H9 (cell line): ENCODE measurements at regions not wholly inside any gene's neighbourhood (a gene's known extent, or its start where the extent isn't known, plus 50 kb on each side); places are given as distances from the start of the nearest gene placed in this dataset.
"Not testable (repeated sequence)": the region's sequence is repeated elsewhere in the genome, so short reads cannot be mapped to it uniquely, and the experiment has no call there.

Source experiments
- DNase-seq: peaks from one replicate; pipeline ENCODE4 v3.0.0-alpha.2; 2017
- H2AFZ ChIP-seq: one replicate; pipeline ENCODE4 v1.6.1; 2013; ENCODE audit warnings: mild to moderate bottlenecking, low read length, control low read depth, moderate library complexity
- H2AK5ac ChIP-seq: 2 replicates; pipeline ENCODE4 v1.6.1; 2013; ENCODE audit warnings: low read length, control low read depth, mixed read lengths; ENCODE audit not compliant: insufficient read length
- H2BK120ac ChIP-seq: one replicate; pipeline ENCODE4 v1.6.1; 2013; ENCODE audit warnings: low read depth, mild to moderate bottlenecking, low read length, control low read depth, inconsistent platforms; ENCODE audit not compliant: poor library complexity, severe bottlenecking
- H2BK12ac ChIP-seq: 2 replicates; pipeline ENCODE4 v1.6.1; 2013; ENCODE audit warnings: low read length, control low read depth, mixed read lengths, low read depth; ENCODE audit not compliant: insufficient read length
- H2BK15ac ChIP-seq: 2 replicates; pipeline ENCODE4 v1.6.1; 2013; ENCODE audit warnings: low read depth, low read length, control low read depth
- H2BK20ac ChIP-seq: one replicate; pipeline ENCODE4 v1.6.1; 2013; ENCODE audit warnings: low read depth, mild to moderate bottlenecking, low read length, control low read depth, inconsistent platforms; ENCODE audit not compliant: poor library complexity, severe bottlenecking
- H2BK5ac ChIP-seq: 2 replicates; pipeline ENCODE4 v1.6.1; 2013; ENCODE audit warnings: low read length, control low read depth, mixed read lengths; ENCODE audit not compliant: insufficient read length
- H3K14ac ChIP-seq: 2 replicates; pipeline ENCODE4 v1.6.1; 2013; ENCODE audit warnings: low read length, control low read depth; ENCODE audit not compliant: insufficient read depth
- H3K18ac ChIP-seq: 2 replicates; pipeline ENCODE4 v1.6.1; 2013; ENCODE audit warnings: low read depth, mild to moderate bottlenecking, mixed read lengths, low read length, control low read depth; ENCODE audit not compliant: insufficient read length
- H3K23ac ChIP-seq: 2 replicates; pipeline ENCODE4 v1.6.1; 2013; ENCODE audit warnings: low read length, control low read depth, mixed read lengths, low read depth; ENCODE audit not compliant: insufficient read length
- H3K23me2 ChIP-seq: 2 replicates; pipeline ENCODE4 v1.6.1; 2013; ENCODE audit warnings: low read depth, mild to moderate bottlenecking, mixed read lengths, low read length, control low read depth; ENCODE audit not compliant: insufficient read length, poor library complexity, severe bottlenecking
- H3K27ac ChIP-seq: 2 replicates; pipeline ENCODE4 v1.5.1; 2013; ENCODE audit warnings: low read length, control low read depth, mixed read lengths, low read depth; ENCODE audit not compliant: insufficient read length
- H3K27me3 ChIP-seq: 2 replicates; pipeline ENCODE4 v1.6.1; 2013; ENCODE audit warnings: low read length, control low read depth, inconsistent platforms; ENCODE audit not compliant: insufficient read depth
- H3K4ac ChIP-seq: 2 replicates; pipeline ENCODE4 v1.6.1; 2013; ENCODE audit warnings: low read depth, mild to moderate bottlenecking, control low read depth, inconsistent platforms, low read length, moderate library complexity
- H3K4me1 ChIP-seq: 2 replicates; pipeline ENCODE4 v1.6.1; 2013; ENCODE audit warnings: low read length, control low read depth, inconsistent platforms; ENCODE audit not compliant: insufficient read depth
- H3K4me2 ChIP-seq: 2 replicates; pipeline ENCODE4 v1.6.1; 2013; ENCODE audit warnings: low read length, control low read depth, mixed read lengths; ENCODE audit not compliant: insufficient read length, insufficient read depth
- H3K56ac ChIP-seq: 2 replicates; pipeline ENCODE4 v1.6.1; 2013; ENCODE audit warnings: low read depth, mild to moderate bottlenecking, mixed read lengths, low read length, control low read depth; ENCODE audit not compliant: insufficient read length
- H3K79me1 ChIP-seq: 2 replicates; pipeline ENCODE4 v1.6.1; 2013; ENCODE audit warnings: low read depth, mild to moderate bottlenecking, moderate library complexity, low read length, control low read depth, inconsistent platforms; ENCODE audit not compliant: insufficient read depth, poor library complexity, severe bottlenecking
- H3K79me2 ChIP-seq: 2 replicates; pipeline ENCODE4 v1.6.1; 2013; ENCODE audit warnings: low read length, control low read depth, inconsistent platforms; ENCODE audit not compliant: insufficient read depth
- H3K9ac ChIP-seq: 2 replicates; pipeline ENCODE4 v1.6.1; 2013; ENCODE audit warnings: low read length, control low read depth, mixed read lengths; ENCODE audit not compliant: insufficient read length; ENCODE audit errors: extremely low read depth
- H3K9me3 ChIP-seq: one replicate; pipeline ENCODE4 v1.6.1; 2013; ENCODE audit warnings: low read depth, low read length, inconsistent platforms; ENCODE audit not compliant: control insufficient read depth
- H3T11ph ChIP-seq: one replicate; pipeline ENCODE4 v1.6.1; 2013; ENCODE audit warnings: mild to moderate bottlenecking, low read length, control low read depth, inconsistent platforms
- H4K20me1 ChIP-seq: one replicate; pipeline ENCODE4 v1.6.1; 2013; ENCODE audit not compliant: control insufficient read depth, insufficient read length, insufficient read depth
- H4K5ac ChIP-seq: 2 replicates; pipeline ENCODE4 v1.6.1; 2013; ENCODE audit warnings: low read depth, mild to moderate bottlenecking, mixed read lengths, low read length, control low read depth; ENCODE audit not compliant: insufficient read length
- H4K8ac ChIP-seq: replicated peaks from 2 replicates; pipeline ENCODE4 v1.6.1; 2013; ENCODE audit warnings: low read length, control low read depth, mixed read lengths, low read depth; ENCODE audit not compliant: insufficient read length
- H4K91ac ChIP-seq: 2 replicates; pipeline ENCODE4 v1.6.1; 2013; ENCODE audit warnings: low read depth, mild to moderate bottlenecking, moderate library complexity, mixed read lengths, low read length, control low read depth; ENCODE audit not compliant: insufficient read length
- H3K27ac Mint-ChIP-seq, 3 experiments: 2 replicates in 2 of 3; 3 replicates in 1 of 3; pipeline ENCODE4 v1.8.0; 2020 to 2021; ENCODE audit warnings: mixed read lengths in 3 of 3, mild to moderate bottlenecking in 1 of 3, moderate library complexity in 1 of 3
- H3K27me3 Mint-ChIP-seq: 2 replicates; pipeline ENCODE4 v1.8.0; 2021; ENCODE audit warnings: low read depth, mild to moderate bottlenecking, moderate library complexity, mixed read lengths
- H3K36me3 Mint-ChIP-seq, 3 experiments: 2 replicates in 2 of 3; 3 replicates in 1 of 3; pipeline ENCODE4 v1.8.0; 2020 to 2021; ENCODE audit warnings: low read depth in 3 of 3, mixed read lengths in 3 of 3; ENCODE audit not compliant: insufficient read depth in 1 of 3
- H3K4me1 Mint-ChIP-seq, 2 experiments: 2 replicates each; pipeline ENCODE4 v1.8.0; 2020; ENCODE audit warnings: mixed read lengths in 2 of 2
- H3K4me3 Mint-ChIP-seq, 2 experiments: 2 replicates in 1 of 2; 3 replicates in 1 of 2; pipeline ENCODE4 v1.8.0; 2020 to 2021; ENCODE audit warnings: mild to moderate bottlenecking in 2 of 2, mixed read lengths in 2 of 2, moderate library complexity in 1 of 2
- H3K9me3 Mint-ChIP-seq, 2 experiments: 2 replicates in 1 of 2; 3 replicates in 1 of 2; pipeline ENCODE4 v1.8.0; 2020; ENCODE audit warnings: mild to moderate bottlenecking in 2 of 2, mixed read lengths in 2 of 2, moderate library complexity in 1 of 2
- WGBS: extraction: QIAGEN DNeasy Blood & Tissue Kit; methylation state at CpG from one replicate; pipeline ENCODE4 v1.1.7; 2013; ENCODE audit warnings: missing lambda C conversion rate, low lambda C conversion rate, mixed read lengths; ENCODE audit not compliant: insufficient read length; ENCODE audit errors: extremely low coverage; 5-methylcytosine and 5-hydroxymethylcytosine counted together

DNA sequence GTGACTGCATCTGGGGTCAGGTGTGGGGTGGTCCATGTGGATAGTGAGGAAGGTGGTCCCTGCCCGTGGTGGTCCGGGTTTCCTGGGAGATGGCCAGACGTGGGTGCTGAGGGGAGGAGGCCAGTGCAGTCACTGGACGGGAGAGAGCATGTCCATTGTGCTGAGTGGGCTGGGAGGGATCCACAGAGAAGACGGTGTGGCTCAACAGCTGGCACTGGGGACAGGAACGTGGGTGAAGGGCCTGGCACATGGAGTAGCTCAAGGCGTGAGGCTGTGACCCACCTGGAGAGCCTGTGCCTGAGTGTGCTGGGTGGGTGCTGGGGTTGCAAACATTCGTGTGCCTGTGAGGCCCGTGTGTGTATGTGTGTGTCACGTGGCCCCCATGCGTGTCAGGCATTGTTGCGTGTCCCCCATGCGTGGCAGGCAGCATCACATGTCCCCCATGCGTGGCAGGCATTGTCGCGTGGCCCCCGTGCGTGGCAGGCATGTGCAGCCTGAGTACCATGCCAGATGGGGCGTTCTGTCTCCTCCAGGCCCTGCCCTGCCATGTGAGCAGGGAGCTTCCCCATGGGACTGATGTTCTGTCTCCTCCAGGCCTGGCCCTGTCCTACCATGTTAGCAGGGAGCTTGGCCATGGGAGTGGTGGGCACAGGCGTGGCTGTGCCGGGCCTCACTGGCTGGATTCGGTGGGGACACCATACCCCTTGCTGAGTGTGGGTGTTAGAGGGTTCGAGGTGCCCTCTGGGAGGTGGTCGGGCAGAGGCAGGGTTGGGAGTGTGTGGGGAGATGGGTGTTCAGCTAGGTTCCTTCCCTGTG is 89.8 kb downstream of the TMEM121 start:
- not testable (repeated sequence) for H2BK120ac ChIP-seq, H4K5ac ChIP-seq, H3K27ac Mint-ChIP-seq, H2AK5ac ChIP-seq, H3K27ac ChIP-seq, H3K79me2 ChIP-seq, H2AFZ ChIP-seq, H3K14ac ChIP-seq, H4K91ac ChIP-seq, H2BK5ac ChIP-seq, H4K20me1 ChIP-seq, H3K4me1 Mint-ChIP-seq, H3K27me3 ChIP-seq, H2BK12ac ChIP-seq, H2BK15ac ChIP-seq, H3K9ac ChIP-seq, H3K79me1 ChIP-seq, H3K4me2 ChIP-seq, H3T11ph ChIP-seq, H3K23ac ChIP-seq, H3K23me2 ChIP-seq, H2BK20ac ChIP-seq, H3K4ac ChIP-seq, H4K8ac ChIP-seq, H3K18ac ChIP-seq, DNase-seq, H3K4me3 Mint-ChIP-seq, H3K56ac ChIP-seq, H3K4me1 ChIP-seq
- Mint-ChIP-seq H3K9me3 (peaks cover 59 to 61% of the 10 kb centered on the region in 2 experiments), H3K27me3 (peaks cover 16% of the 10 kb centered on the region), H3K36me3 (peaks cover 15 to 26% (median 20%) of the 10 kb centered on the region in 3 experiments)
- peaks cover 43% of the 10 kb centered on the region for H3K9me3 ChIP-seq
- no CpG with 5 or more reads among the region's 24 CpGs for WGBS
